GM13976 (cell line): ENCODE measurements at regions not wholly inside any gene's neighbourhood (a gene's known extent, or its start where the extent isn't known, plus 50 kb on each side); places are given as distances from the start of the nearest gene placed in this dataset.
A peak's percentile ranks its signal among the peaks of the same experiment; 100 is the strongest.
"Not testable (repeated sequence)": the region's sequence is repeated elsewhere in the genome, so short reads cannot be mapped to it uniquely, and the experiment has no call there.

ENCODE experiments used
- DNase-seq: peaks from one replicate; pipeline ENCODE4 v3.0.0; 2012; ENCODE audit warnings: low spot score
- CTCF ChIP-seq: IDR thresholded peaks from 2 replicates; pipeline ENCODE4 v1.5.1; 2012; ENCODE audit warnings: borderline replicate concordance, mild to moderate bottlenecking; ENCODE audit not compliant: insufficient read depth; ENCODE audit errors: extremely low read depth, missing control alignments, control extremely low read depth
- in situ Hi-C: fragments of 300-500 bp; cut with MboI; formaldehyde crosslinking; loops from one replicate; pipeline ENCODE4 v1.12.0; 2022; ENCODE audit warnings: low sequenced_read_pairs, mixed read lengths, inconsistent platforms; ENCODE audit not compliant: unreplicated experiment

- no peak for DNase-seq
- TF ChIP-seq CTCF = no peak
- in situ Hi-C loops = no loop called here
Measured at GRCh38 chr20:22841846-22842245, 193.3 kb upstream of the SSTR4 start.

GRCh38 chr20:22842793-22843192 is 192.3 kb upstream of the SSTR4 start:
- in situ Hi-C loops = no loop called here
- TF ChIP-seq CTCF = no peak
- DNase-seq = no peak

GRCh38 chr20:22844959-22845358 is 190.2 kb upstream of the SSTR4 start:
- in situ Hi-C loops = no loop called here
- no peak for DNase-seq
- no peak for TF ChIP-seq CTCF

GRCh38 chr20:22846863-22847262 is 188.2 kb upstream of the SSTR4 start:
- in situ Hi-C loops = no loop called here

GRCh38 chr20:22848364-22848763 is 186.7 kb upstream of the SSTR4 start:
- no peak for DNase-seq
- in situ Hi-C loops = no loop called here
- no peak for TF ChIP-seq CTCF

More at GRCh38 chr20:22846863-22847262, 188.2 kb upstream of the SSTR4 start:
- DNase-seq = no peak
- TF ChIP-seq CTCF = no peak

- not testable (repeated sequence) for DNase-seq
- peak; percentile 48 for TF ChIP-seq CTCF
Measured at GRCh38 chr20:22851679-22852346, 183.3 kb upstream of the SSTR4 start.

More at GRCh38 chr20:22851679-22852346, 183.3 kb upstream of the SSTR4 start:
- in situ Hi-C loops = not testable (repeated sequence)
